ENCODE measurements at regions not wholly inside any gene's neighbourhood (a gene's known extent, or its start where the extent isn't known, plus 50 kb on each side); places are given as distances from the start of the nearest gene placed in this dataset.

DNA sequence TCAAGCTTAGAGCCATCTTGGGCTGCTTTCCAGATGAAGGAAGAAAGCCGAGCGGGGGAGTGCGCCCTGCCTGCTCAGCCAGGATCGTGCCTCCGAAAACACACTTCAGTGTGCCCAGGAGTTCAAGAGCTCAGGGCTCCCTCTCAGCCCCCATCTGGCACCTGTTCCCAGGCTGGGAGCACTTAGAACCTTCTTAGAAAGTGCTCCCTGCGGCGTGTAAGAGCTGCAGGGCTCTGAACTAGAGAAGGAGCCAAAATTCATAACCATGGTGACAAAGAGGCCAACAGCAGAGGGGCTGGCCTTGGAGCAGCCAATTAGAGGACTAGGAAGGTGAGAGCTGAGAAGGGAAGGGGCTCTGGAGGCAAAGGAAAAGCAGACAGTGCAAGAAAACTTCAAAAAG is 59.0 kb upstream of the TNRC6C start:
- H4K20me1 ChIP-seq (ENCODE audit: insufficient read depth, low read length) = no peaks in the 10 kb centered on the region
- no peak for DNase-seq (ENCODE audit: insufficient read length, low spot score, missing footprints)
- H3K4me3 ChIP-seq (ENCODE audit: insufficient read depth, low read length) = no peak overlapping the region
- H3K27me3 ChIP-seq (ENCODE audit: insufficient read depth, low read length) = peaks cover 28% of the 10 kb centered on the region
- no peaks in the 10 kb centered on the region for H3K36me3 ChIP-seq (ENCODE audit: insufficient read depth, low read length)
- H3K79me2 ChIP-seq (ENCODE audit: insufficient read depth, low read length) = no peaks in the 10 kb centered on the region
- H2AFZ ChIP-seq (ENCODE audit: low read length) = no peak overlapping the region
- H3K27ac ChIP-seq (ENCODE audit: low read depth, low read length) = no peak overlapping the region
- no peak overlapping the region for H3K4me2 ChIP-seq (ENCODE audit: insufficient read depth, low read length)
- H3K9me3 ChIP-seq (ENCODE audit: low read depth, low read length) = no peaks in the 10 kb centered on the region
- H3K4me1 ChIP-seq (ENCODE audit: insufficient read depth, low read length) = no peaks in the 10 kb centered on the region
- TF ChIP-seq, protein P1, sequence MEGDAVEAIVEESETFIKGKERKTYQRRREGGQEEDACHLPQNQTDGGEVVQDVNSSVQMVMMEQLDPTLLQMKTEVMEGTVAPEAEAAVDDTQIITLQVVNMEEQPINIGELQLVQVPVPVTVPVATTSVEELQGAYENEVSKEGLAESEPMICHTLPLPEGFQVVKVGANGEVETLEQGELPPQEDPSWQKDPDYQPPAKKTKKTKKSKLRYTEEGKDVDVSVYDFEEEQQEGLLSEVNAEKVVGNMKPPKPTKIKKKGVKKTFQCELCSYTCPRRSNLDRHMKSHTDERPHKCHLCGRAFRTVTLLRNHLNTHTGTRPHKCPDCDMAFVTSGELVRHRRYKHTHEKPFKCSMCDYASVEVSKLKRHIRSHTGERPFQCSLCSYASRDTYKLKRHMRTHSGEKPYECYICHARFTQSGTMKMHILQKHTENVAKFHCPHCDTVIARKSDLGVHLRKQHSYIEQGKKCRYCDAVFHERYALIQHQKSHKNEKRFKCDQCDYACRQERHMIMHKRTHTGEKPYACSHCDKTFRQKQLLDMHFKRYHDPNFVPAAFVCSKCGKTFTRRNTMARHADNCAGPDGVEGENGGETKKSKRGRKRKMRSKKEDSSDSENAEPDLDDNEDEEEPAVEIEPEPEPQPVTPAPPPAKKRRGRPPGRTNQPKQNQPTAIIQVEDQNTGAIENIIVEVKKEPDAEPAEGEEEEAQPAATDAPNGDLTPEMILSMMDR (IDR thresholded peaks at IDR 0.05; ENCODE audit: extremely low read depth, low read depth, low read length) = no peak

DNA sequence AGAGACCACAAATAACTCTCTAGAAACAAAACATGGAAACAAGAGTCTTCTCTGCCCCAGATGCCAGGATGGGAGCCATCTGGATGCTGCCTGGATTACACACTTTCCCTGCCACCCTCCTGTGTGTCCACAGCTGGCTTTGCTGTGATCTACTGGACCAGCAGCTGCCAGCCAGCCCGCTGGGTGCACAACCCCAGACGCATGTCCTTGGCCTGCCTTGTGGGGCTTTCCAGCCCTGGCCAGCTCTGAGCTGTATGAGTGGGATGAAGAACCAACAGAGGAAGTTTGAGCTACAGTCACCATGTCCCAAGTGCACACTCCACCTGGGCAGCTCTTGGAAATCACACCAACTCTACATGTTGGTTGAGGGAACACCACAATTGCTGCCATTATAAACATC is 57.0 kb upstream of the TNRC6C start:
- no peaks in the 10 kb centered on the region for H4K20me1 ChIP-seq (ENCODE audit: insufficient read depth, low read length)
- TF ChIP-seq, protein P1 (IDR thresholded peaks at IDR 0.05; ENCODE audit: extremely low read depth, low read depth, low read length) = no peak
- no peaks in the 10 kb centered on the region for H3K4me1 ChIP-seq (ENCODE audit: insufficient read depth, low read length)
- H3K27me3 ChIP-seq (ENCODE audit: insufficient read depth, low read length) = peaks cover 41% of the 10 kb centered on the region
- H3K9me3 ChIP-seq (ENCODE audit: low read depth, low read length) = no peaks in the 10 kb centered on the region
- no peaks in the 10 kb centered on the region for H3K79me2 ChIP-seq (ENCODE audit: insufficient read depth, low read length)
- no peak overlapping the region for H3K27ac ChIP-seq (ENCODE audit: low read depth, low read length)
- H3K36me3 ChIP-seq (ENCODE audit: insufficient read depth, low read length) = no peaks in the 10 kb centered on the region
- no peak for DNase-seq (ENCODE audit: insufficient read length, low spot score, missing footprints)
- no peak overlapping the region for H2AFZ ChIP-seq (ENCODE audit: low read length)
- H3K4me2 ChIP-seq (ENCODE audit: insufficient read depth, low read length) = no peak overlapping the region
- H3K4me3 ChIP-seq (ENCODE audit: insufficient read depth, low read length) = no peak overlapping the region

DNA sequence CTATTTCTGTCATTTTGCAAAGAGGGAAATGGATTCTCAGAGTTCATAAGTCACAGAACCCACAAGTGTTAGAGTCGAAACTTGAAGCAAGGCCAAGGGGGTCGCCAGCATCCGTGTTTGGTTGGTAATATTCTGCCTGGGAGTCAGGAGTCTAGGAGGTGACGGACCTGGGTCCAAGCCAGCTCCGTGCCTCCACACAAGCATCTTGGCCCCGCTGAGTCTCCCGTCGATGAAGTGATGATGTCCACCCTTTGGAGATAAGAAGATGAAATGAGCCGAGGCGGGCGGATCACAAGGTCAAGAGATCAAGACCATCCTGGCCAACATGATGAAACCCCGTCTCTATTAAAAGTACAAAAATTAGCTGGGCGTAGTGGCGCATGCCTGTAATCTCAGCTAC is 53.2 kb upstream of the TNRC6C start:
- TF ChIP-seq, protein P1 (IDR thresholded peaks at IDR 0.05; ENCODE audit: extremely low read depth, low read depth, low read length) = no peak
- peaks cover 56% of the 10 kb centered on the region for H3K27me3 ChIP-seq (ENCODE audit: insufficient read depth, low read length)
- no peaks in the 10 kb centered on the region for H4K20me1 ChIP-seq (ENCODE audit: insufficient read depth, low read length)

DNA sequence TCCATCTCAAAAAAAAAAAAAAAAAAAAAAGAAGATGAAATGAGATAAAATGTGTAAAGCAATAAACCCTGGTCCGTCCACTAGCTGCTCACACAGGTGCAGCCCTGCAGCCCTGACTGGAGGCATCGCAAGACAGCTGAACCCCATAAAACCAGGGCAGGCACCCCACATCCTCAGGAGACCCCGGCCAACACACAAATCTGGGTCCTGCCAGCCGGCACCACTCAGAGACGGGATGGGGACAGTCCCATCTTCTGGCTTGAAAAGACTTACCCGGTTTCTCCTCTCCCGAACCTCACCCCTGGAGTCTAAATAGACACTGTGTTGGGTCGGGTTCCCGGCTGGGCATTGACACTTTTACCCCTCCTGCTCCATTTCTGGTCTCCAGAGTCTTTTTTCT is 52.7 kb upstream of the TNRC6C start:
- TF ChIP-seq, protein P1 (IDR thresholded peaks at IDR 0.05; ENCODE audit: extremely low read depth, low read depth, low read length) = no peak
- peaks cover 56% of the 10 kb centered on the region for H3K27me3 ChIP-seq (ENCODE audit: insufficient read depth, low read length)
- peak; percentile 26 for DNase-seq (ENCODE audit: insufficient read length, low spot score, missing footprints)

More for the DNA sequence above, 53.2 kb upstream of the TNRC6C start:
- H3K4me1 ChIP-seq (ENCODE audit: insufficient read depth, low read length) = no peaks in the 10 kb centered on the region
- no peak overlapping the region for H3K4me2 ChIP-seq (ENCODE audit: insufficient read depth, low read length)
- H3K27ac ChIP-seq (ENCODE audit: low read depth, low read length) = no peak overlapping the region
- H3K9me3 ChIP-seq (ENCODE audit: low read depth, low read length) = no peaks in the 10 kb centered on the region
- H2AFZ ChIP-seq (ENCODE audit: low read length) = no peak overlapping the region
- no peaks in the 10 kb centered on the region for H3K36me3 ChIP-seq (ENCODE audit: insufficient read depth, low read length)
- H3K79me2 ChIP-seq (ENCODE audit: insufficient read depth, low read length) = no peaks in the 10 kb centered on the region
- DNase-seq (ENCODE audit: insufficient read length, low spot score, missing footprints) = peak; percentile 69
- no peak overlapping the region for H3K4me3 ChIP-seq (ENCODE audit: insufficient read depth, low read length)

More for the DNA sequence above, 52.7 kb upstream of the TNRC6C start:
- Histone ChIP-seq H2AFZ (ENCODE audit: low read length) (no peak overlapping the region), H3K4me1 (ENCODE audit: insufficient read depth, low read length) (no peaks in the 10 kb centered on the region), H3K4me3 (ENCODE audit: insufficient read depth, low read length) (no peak overlapping the region), H3K36me3 (ENCODE audit: insufficient read depth, low read length) (no peaks in the 10 kb centered on the region), H3K79me2 (ENCODE audit: insufficient read depth, low read length) (no peaks in the 10 kb centered on the region), H3K4me2 (ENCODE audit: insufficient read depth, low read length) (no peak overlapping the region), H3K9me3 (ENCODE audit: low read depth, low read length) (no peaks in the 10 kb centered on the region), H3K27ac (ENCODE audit: low read depth, low read length) (no peak overlapping the region), H4K20me1 (ENCODE audit: insufficient read depth, low read length) (no peaks in the 10 kb centered on the region)
